ENCODE measurements at regions not wholly inside any gene's neighbourhood (a gene's known extent, or its start where the extent isn't known, plus 50 kb on each side); places are given as distances from the start of the nearest gene placed in this dataset.
"Not testable (repeated sequence)": the region's sequence is repeated elsewhere in the genome, so short reads cannot be mapped to it uniquely, and the experiment has no call there.

DNA sequence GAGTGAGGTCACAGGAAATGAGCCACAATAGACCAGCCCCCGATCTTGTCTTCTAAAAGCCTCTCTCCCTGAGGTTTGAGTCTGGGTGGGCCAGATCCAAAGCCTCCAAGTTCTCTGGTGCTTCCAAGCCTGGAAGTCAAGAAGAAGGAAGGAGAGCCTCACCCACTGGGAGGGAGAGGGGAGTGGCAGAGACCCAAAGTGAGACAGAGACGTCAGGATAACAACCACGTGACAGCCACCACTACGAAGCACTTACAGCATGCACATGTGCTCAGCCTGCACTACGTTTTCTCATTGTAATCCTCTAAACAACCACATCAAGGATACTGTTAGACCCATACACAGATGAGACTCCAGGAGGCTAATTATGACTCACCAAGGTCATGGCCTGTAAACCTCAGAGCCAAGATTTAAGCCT, 197.3 kb upstream of the LINGO1 start:
- Histone ChIP-seq H3K4me1 (ENCODE audit: control insufficient read depth, insufficient read depth, low read length, poor library complexity, severe bottlenecking) (no peaks in the 10 kb centered on the region), H3K4me3 (ENCODE audit: low read depth, low read length) (no peak overlapping the region), H3K27ac (ENCODE audit: insufficient read depth, low read length, poor library complexity, severe bottlenecking) (no peak overlapping the region), H3K9me3 (ENCODE audit: control insufficient read depth in 2 of 2, low read length in 2 of 2) (no peaks in the 10 kb centered on the region), H3K36me3 (ENCODE audit: control insufficient read depth, insufficient read depth, low read length) (no peaks in the 10 kb centered on the region), H3K27me3 (ENCODE audit: control insufficient read depth, insufficient read depth, low read length) (no peaks in the 10 kb centered on the region)
- Mint-ChIP-seq H3K9me3 (no peaks in the 10 kb centered on the region), H3K27ac (no peak overlapping the region), H3K36me3 (no peaks in the 10 kb centered on the region), H3K4me1 (no peaks in the 10 kb centered on the region), H3K27me3 (no peaks in the 10 kb centered on the region), H3K4me3 (no peak overlapping the region)
- ATAC-seq (ENCODE audit: low read depth in 2 of 2) (no peak), DNase-seq (no peak)

DNA sequence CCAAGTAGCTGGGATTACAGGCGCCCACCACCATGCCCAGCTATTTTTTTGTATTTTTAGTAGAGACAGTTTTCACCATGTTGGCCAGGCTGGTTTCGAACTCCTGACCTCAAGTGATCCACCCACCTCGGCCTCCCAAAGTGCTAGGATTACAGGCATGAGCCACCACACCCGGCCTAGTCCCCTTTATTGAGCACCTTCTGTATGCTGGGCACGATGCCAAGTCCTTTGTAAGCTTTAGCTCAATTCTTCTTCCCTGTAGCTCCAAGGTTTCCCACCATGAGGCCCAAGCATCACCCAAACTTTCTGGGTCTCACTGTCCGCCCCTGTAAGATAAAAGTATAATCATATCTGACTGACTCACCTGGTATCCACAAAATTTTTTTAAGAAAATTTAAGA, 196.6 kb upstream of the LINGO1 start:
- H3K27me3 Mint-ChIP-seq; H3K4me1 ChIP-seq (ENCODE audit: control insufficient read depth, insufficient read depth, low read length, poor library complexity, severe bottlenecking); H3K27ac ChIP-seq (ENCODE audit: insufficient read depth, low read length, poor library complexity, severe bottlenecking); ATAC-seq (ENCODE audit: low read depth in 2 of 2); H3K9me3 Mint-ChIP-seq; H3K9me3 ChIP-seq (ENCODE audit: control insufficient read depth in 2 of 2, low read length in 2 of 2); H3K4me3 Mint-ChIP-seq; DNase-seq; H3K27me3 ChIP-seq (ENCODE audit: control insufficient read depth, insufficient read depth, low read length); H3K4me1 Mint-ChIP-seq; H3K36me3 Mint-ChIP-seq; H3K4me3 ChIP-seq (ENCODE audit: low read depth, low read length); H3K36me3 ChIP-seq (ENCODE audit: control insufficient read depth, insufficient read depth, low read length): not testable (repeated sequence)
- peak overlapping the region in 1 of 3 donors; percentile 14 for H3K27ac Mint-ChIP-seq

- Mint-ChIP-seq H3K27me3 (no peaks in the 10 kb centered on the region), H3K9me3 (peaks cover 0 to 1% (median 0%) of the 10 kb centered on the region in 7 donors), H3K27ac (no peak overlapping the region), H3K4me3 (no peak overlapping the region), H3K36me3 (no peaks in the 10 kb centered on the region), H3K4me1 (no peaks in the 10 kb centered on the region)
- Histone ChIP-seq H3K4me1 (ENCODE audit: control insufficient read depth, insufficient read depth, low read length, poor library complexity, severe bottlenecking) (no peaks in the 10 kb centered on the region), H3K4me3 (ENCODE audit: low read depth, low read length) (no peak overlapping the region), H3K9me3 (ENCODE audit: control insufficient read depth in 2 of 2, low read length in 2 of 2) (no peaks in the 10 kb centered on the region), H3K36me3 (ENCODE audit: control insufficient read depth, insufficient read depth, low read length) (no peaks in the 10 kb centered on the region), H3K27ac (ENCODE audit: insufficient read depth, low read length, poor library complexity, severe bottlenecking) (no peak overlapping the region), H3K27me3 (ENCODE audit: control insufficient read depth, insufficient read depth, low read length) (no peaks in the 10 kb centered on the region)
- ATAC-seq (ENCODE audit: low read depth in 2 of 2): no peak
- no peak for DNase-seq
Measured at GRCh38 chr15:77827860-77828259, 195.1 kb upstream of the LINGO1 start.

DNA sequence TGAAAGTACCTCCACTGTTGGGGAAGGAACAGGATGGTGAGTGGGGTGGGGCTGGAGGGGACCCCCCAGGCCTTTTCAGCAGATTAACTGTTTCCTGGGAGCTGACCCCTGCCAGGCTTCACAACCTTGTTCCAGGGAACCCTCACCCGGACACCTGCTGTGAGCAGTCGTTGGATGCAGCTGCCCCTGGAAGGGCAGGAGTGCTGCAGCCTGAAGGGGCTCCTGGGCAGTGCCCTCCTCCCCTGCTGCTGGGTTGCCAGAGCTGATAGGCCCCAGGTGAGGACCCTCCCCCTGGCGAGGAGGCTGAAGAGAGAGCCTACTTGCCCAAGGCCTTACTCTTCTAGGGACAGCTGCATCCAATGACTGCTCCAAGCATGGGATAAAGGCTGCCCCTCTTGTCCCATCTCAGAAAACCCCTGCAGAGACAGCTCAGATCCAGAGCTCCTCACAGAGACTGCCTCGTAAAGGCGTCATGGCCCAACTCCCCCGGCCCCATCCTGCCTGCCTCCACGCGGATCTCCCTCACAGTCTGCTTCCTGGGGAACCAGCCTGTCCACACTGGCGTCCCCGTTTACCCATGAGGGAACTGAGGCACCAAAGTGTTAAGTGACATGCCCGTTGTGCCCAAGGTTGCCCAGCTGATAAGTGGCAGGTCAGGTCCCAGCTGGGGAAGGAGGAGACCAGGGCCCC, 193.4 kb upstream of the LINGO1 start:
- Mint-ChIP-seq H3K4me3 (no peak overlapping the region), H3K9me3 (peaks cover 0 to 1% (median 0%) of the 10 kb centered on the region in 7 donors), H3K27ac (no peak overlapping the region), H3K4me1 (peaks cover 0 to 3% (median 0%) of the 10 kb centered on the region in 4 donors), H3K27me3 (peaks cover 10% of the 10 kb centered on the region), H3K36me3 (no peaks in the 10 kb centered on the region)
- H3K36me3 ChIP-seq (ENCODE audit: control insufficient read depth, insufficient read depth, low read length): no peaks in the 10 kb centered on the region
- no peak overlapping the region for H3K4me3 ChIP-seq (ENCODE audit: low read depth, low read length)
- H3K4me1 ChIP-seq (ENCODE audit: control insufficient read depth, insufficient read depth, low read length, poor library complexity, severe bottlenecking): no peaks in the 10 kb centered on the region
- H3K27ac ChIP-seq (ENCODE audit: insufficient read depth, low read length, poor library complexity, severe bottlenecking): no peak overlapping the region
- no peak for DNase-seq
- no peak for ATAC-seq (ENCODE audit: low read depth in 2 of 2)
- no peaks in the 10 kb centered on the region for H3K9me3 ChIP-seq (ENCODE audit: control insufficient read depth in 2 of 2, low read length in 2 of 2)
- peaks cover 2% of the 10 kb centered on the region for H3K27me3 ChIP-seq (ENCODE audit: control insufficient read depth, insufficient read depth, low read length)

DNA sequence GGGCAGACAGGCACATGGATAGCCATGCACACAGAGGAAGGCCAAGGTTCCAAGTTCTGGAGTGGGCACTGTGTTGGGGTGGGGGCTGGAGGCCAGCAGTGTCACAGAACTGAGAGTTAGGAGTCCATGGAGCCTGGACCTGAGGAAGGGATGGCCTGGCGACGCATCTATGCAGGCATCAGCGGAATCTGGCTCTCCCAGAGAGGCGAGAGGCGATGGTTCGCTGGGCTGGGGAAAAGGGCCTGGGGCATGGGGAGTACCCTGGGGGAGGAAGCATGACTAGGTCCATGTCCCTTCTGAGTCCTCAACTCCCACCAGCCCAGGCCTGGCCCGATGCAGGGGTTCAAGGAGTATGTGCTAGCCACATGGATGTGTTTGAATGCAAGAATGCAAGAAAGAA, 192.8 kb upstream of the LINGO1 start:
- Histone ChIP-seq H3K4me1 (ENCODE audit: control insufficient read depth, insufficient read depth, low read length, poor library complexity, severe bottlenecking) (no peaks in the 10 kb centered on the region), H3K36me3 (ENCODE audit: control insufficient read depth, insufficient read depth, low read length) (no peaks in the 10 kb centered on the region), H3K9me3 (ENCODE audit: control insufficient read depth in 2 of 2, low read length in 2 of 2) (no peaks in the 10 kb centered on the region), H3K4me3 (ENCODE audit: low read depth, low read length) (no peak overlapping the region), H3K27me3 (ENCODE audit: control insufficient read depth, insufficient read depth, low read length) (peaks cover 7% of the 10 kb centered on the region), H3K27ac (ENCODE audit: insufficient read depth, low read length, poor library complexity, severe bottlenecking) (no peak overlapping the region)
- H3K4me3 Mint-ChIP-seq: no peak overlapping the region
- no peak overlapping the region for H3K27ac Mint-ChIP-seq
- H3K9me3 Mint-ChIP-seq: peaks cover 0 to 1% (median 0%) of the 10 kb centered on the region in 7 donors
- H3K36me3 Mint-ChIP-seq: no peaks in the 10 kb centered on the region
- ATAC-seq (ENCODE audit: low read depth in 2 of 2) (no peak), DNase-seq (no peak)
- peaks cover 0 to 9% (median 0%) of the 10 kb centered on the region in 4 donors for H3K4me1 Mint-ChIP-seq
- peaks cover 16% of the 10 kb centered on the region for H3K27me3 Mint-ChIP-seq

DNA sequence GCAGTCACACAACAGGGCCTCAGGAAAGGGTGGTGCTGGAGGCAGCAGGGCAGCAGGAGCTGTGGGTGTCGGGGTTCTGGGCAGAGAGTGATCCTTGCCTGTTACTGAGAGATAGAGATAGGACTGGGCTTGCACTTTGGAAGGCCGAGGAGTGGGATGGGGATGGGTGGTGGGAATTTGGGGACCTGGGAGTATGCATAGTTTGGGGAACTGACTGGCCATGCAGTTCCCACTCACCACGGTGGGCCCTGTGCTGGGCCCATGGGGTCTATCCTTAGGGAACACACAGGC, 192.5 kb upstream of the LINGO1 start:
- Histone ChIP-seq H3K36me3 (ENCODE audit: control insufficient read depth, insufficient read depth, low read length) (no peaks in the 10 kb centered on the region), H3K9me3 (ENCODE audit: control insufficient read depth in 2 of 2, low read length in 2 of 2) (no peaks in the 10 kb centered on the region), H3K4me3 (ENCODE audit: low read depth, low read length) (no peak overlapping the region), H3K4me1 (ENCODE audit: control insufficient read depth, insufficient read depth, low read length, poor library complexity, severe bottlenecking) (no peaks in the 10 kb centered on the region), H3K27me3 (ENCODE audit: control insufficient read depth, insufficient read depth, low read length) (peaks cover 7% of the 10 kb centered on the region), H3K27ac (ENCODE audit: insufficient read depth, low read length, poor library complexity, severe bottlenecking) (no peak overlapping the region)
- Mint-ChIP-seq H3K9me3 (peaks cover 0 to 1% (median 0%) of the 10 kb centered on the region in 7 donors), H3K4me1 (peaks cover 0 to 11% (median 0%) of the 10 kb centered on the region in 4 donors), H3K27me3 (peaks cover 19% of the 10 kb centered on the region), H3K4me3 (no peak overlapping the region), H3K36me3 (no peaks in the 10 kb centered on the region), H3K27ac (peak overlapping the region in 1 of 3 donors; percentile 10)
- DNase-seq: no peak
- ATAC-seq (ENCODE audit: low read depth in 2 of 2): no peak

DNA sequence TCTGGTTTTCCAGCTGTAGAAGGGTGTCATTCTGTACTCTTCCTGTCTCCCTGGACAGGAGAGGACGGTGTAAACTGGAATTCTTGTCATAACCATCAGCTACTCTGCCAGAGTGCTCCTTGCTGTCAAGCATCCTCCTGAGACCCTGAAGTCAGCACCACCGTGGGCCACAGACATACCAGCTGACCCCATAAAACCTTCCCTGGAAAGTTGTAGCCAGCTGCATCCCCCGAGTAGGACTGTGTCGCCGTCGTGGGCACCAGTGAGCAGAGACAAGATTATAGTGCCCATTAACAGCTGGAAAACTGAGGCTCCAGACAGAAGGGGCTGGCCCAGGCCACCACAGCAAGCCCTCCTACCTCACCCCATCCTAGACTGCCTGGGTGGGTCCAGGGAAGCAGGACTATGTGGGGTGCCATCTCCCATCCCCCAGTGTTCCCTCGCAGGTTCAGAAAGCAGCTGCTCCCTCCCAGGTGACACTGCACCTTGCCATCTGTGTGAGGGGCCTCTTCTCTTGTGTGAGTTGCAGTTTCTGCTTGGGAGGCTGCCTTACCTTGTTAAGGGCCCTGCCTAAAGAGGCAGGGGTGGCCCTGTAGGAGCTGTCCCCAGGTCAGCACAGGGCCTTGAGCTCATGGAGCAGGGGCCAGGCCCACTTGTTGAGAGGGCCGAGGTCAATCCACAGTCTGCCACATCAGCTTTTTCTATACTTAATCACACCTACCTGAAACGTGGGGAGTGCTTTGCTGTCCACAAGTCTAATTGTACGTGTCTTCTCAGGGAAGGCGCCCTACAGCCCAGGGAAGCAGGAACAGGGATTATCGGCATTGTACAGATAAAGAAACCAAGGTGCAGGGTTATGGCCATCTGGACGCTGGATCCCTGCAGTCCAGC, 191.9 kb upstream of the LINGO1 start:
- ATAC-seq (ENCODE audit: low read depth in 2 of 2) (no peak), DNase-seq (no peak)
- Mint-ChIP-seq H3K27me3 (peaks cover 19% of the 10 kb centered on the region), H3K4me3 (no peak overlapping the region), H3K9me3 (peaks cover 0 to 1% (median 0%) of the 10 kb centered on the region in 7 donors), H3K36me3 (no peaks in the 10 kb centered on the region), H3K4me1 (peaks cover 0 to 11% (median 0%) of the 10 kb centered on the region in 4 donors), H3K27ac (peak overlapping the region in 1 of 3 donors; percentile 10)
- no peaks in the 10 kb centered on the region for H3K36me3 ChIP-seq (ENCODE audit: control insufficient read depth, insufficient read depth, low read length)
- no peaks in the 10 kb centered on the region for H3K9me3 ChIP-seq (ENCODE audit: control insufficient read depth in 2 of 2, low read length in 2 of 2)
- no peaks in the 10 kb centered on the region for H3K4me1 ChIP-seq (ENCODE audit: control insufficient read depth, insufficient read depth, low read length, poor library complexity, severe bottlenecking)
- H3K4me3 ChIP-seq (ENCODE audit: low read depth, low read length): no peak overlapping the region
- H3K27me3 ChIP-seq (ENCODE audit: control insufficient read depth, insufficient read depth, low read length): peaks cover 7% of the 10 kb centered on the region
- no peak overlapping the region for H3K27ac ChIP-seq (ENCODE audit: insufficient read depth, low read length, poor library complexity, severe bottlenecking)
